ENCODE measurements at regions not wholly inside any gene's neighbourhood (a gene's known extent, or its start where the extent isn't known, plus 50 kb on each side); places are given as distances from the start of the nearest gene placed in this dataset.
"Not testable (repeated sequence)": the region's sequence is repeated elsewhere in the genome, so short reads cannot be mapped to it uniquely, and the experiment has no call there.

- peaks cover 12% of the 10 kb centered on the region; the same call in 1 of the 2 replicates for H3K9me3 ChIP-seq (ENCODE audit: insufficient read depth, low read length)
- no peaks in the 10 kb centered on the region for H3K4me1 ChIP-seq (ENCODE audit: insufficient read depth, insufficient read length)
- DNase-seq (ENCODE audit: low read depth, low spot score), result no peak
- no peaks in the 10 kb centered on the region for H3K36me3 ChIP-seq (ENCODE audit: insufficient read depth, insufficient read length, low read length)
- H3K27me3 ChIP-seq (ENCODE audit: insufficient read depth, insufficient read length), result peaks cover 1% of the 10 kb centered on the region
- TF ChIP-seq YY1 (IDR thresholded peaks at IDR 0.05; ENCODE audit: insufficient read depth, insufficient read length) (no peak), ZNF274 (IDR thresholded peaks at IDR 0.05; ENCODE audit: low read depth, low read length) (no peak), SUZ12 (IDR thresholded peaks at IDR 0.05; ENCODE audit: extremely low read depth, insufficient read depth, insufficient read length) (no peak)
- no peak overlapping the region for H3K4me3 ChIP-seq (ENCODE audit: insufficient read length, low read depth)
- H3K9ac ChIP-seq (ENCODE audit: insufficient read length, low read depth), result no peak overlapping the region
Measured at GRCh38 chr2:8611700-8612099, 70.2 kb upstream of the ID2 start.

DNA sequence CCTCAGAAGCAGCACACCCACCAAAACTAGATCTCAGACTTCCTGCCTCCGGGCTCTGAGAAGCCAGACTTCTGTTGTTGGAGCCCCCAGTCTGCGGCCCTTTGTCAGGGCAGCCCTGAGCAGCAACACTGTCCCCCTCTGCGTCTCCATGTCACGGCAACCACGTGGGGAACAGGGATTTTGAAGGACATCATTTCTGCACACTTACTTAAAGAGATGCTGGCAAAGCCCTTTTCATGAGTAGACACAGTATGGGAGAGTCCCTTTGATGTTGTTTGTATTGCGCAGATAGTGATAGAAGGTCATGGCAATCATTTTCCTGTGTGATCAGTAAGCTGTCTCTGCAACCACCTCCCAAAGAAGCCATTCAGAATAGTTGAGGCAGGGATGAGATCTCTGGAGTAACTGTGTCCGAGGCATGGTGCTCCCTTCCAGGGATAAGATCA, 69.1 kb upstream of the ID2 start:
- peaks cover 12% of the 10 kb centered on the region; the same call in 1 of the 2 replicates for H3K9me3 ChIP-seq (ENCODE audit: insufficient read depth, low read length)
- H3K36me3 ChIP-seq (ENCODE audit: insufficient read depth, insufficient read length, low read length), result no peaks in the 10 kb centered on the region
- TF ChIP-seq SUZ12 (IDR thresholded peaks at IDR 0.05; ENCODE audit: extremely low read depth, insufficient read depth, insufficient read length), result no peak
- TF ChIP-seq ZNF274 (IDR thresholded peaks at IDR 0.05; ENCODE audit: low read depth, low read length), result no peak
- no peak for TF ChIP-seq YY1 (IDR thresholded peaks at IDR 0.05; ENCODE audit: insufficient read depth, insufficient read length)
- H3K4me1 ChIP-seq (ENCODE audit: insufficient read depth, insufficient read length), result no peaks in the 10 kb centered on the region
- H3K4me3 ChIP-seq (ENCODE audit: insufficient read length, low read depth), result no peak overlapping the region
- no peak overlapping the region for H3K9ac ChIP-seq (ENCODE audit: insufficient read length, low read depth)
- H3K27me3 ChIP-seq (ENCODE audit: insufficient read depth, insufficient read length), result no peaks in the 10 kb centered on the region
- DNase-seq (ENCODE audit: low read depth, low spot score), result no peak

GRCh38 chr2:8613207-8613999, 68.5 kb upstream of the ID2 start:
- not testable (repeated sequence) for H3K27me3 ChIP-seq (ENCODE audit: insufficient read depth, insufficient read length); DNase-seq (ENCODE audit: low read depth, low spot score); H3K4me1 ChIP-seq (ENCODE audit: insufficient read depth, insufficient read length); H3K36me3 ChIP-seq (ENCODE audit: insufficient read depth, insufficient read length, low read length); H3K4me3 ChIP-seq (ENCODE audit: insufficient read length, low read depth); H3K9ac ChIP-seq (ENCODE audit: insufficient read length, low read depth)
- H3K9me3 ChIP-seq (ENCODE audit: insufficient read depth, low read length), result peaks cover 12% of the 10 kb centered on the region; the same call in 1 of the 2 replicates

DNA sequence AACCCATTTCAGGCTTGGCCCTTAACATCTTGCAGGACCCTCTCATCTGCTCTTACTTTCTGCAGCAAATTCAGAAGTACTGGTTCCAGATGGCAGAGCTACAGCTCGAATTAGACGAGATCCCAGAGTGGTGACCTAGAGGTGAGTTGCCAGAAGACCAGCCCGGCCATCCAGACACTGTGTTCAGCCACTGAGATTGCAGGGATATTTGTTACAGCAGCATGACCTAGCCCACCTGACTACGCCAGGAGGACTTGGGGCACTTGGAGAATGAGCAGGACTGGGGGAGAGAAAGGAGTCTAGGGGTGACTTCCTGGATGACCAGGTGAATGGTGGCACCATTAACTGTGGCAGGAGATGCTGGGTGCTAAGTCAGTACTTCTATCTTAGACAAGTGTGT, 67.2 kb upstream of the ID2 start:
- DNase-seq (ENCODE audit: low read depth, low spot score), result no peak
- no peak overlapping the region for H3K4me3 ChIP-seq (ENCODE audit: insufficient read length, low read depth)
- H3K27me3 ChIP-seq (ENCODE audit: insufficient read depth, insufficient read length), result no peaks in the 10 kb centered on the region
- H3K9ac ChIP-seq (ENCODE audit: insufficient read length, low read depth), result no peak overlapping the region
- TF ChIP-seq ZNF274 (IDR thresholded peaks at IDR 0.05; ENCODE audit: low read depth, low read length) (no peak), SUZ12 (IDR thresholded peaks at IDR 0.05; ENCODE audit: extremely low read depth, insufficient read depth, insufficient read length) (no peak), YY1 (IDR thresholded peaks at IDR 0.05; ENCODE audit: insufficient read depth, insufficient read length) (no peak)
- peaks cover 12% of the 10 kb centered on the region; the same call in 1 of the 2 replicates for H3K9me3 ChIP-seq (ENCODE audit: insufficient read depth, low read length)
- H3K36me3 ChIP-seq (ENCODE audit: insufficient read depth, insufficient read length, low read length), result no peaks in the 10 kb centered on the region
- no peaks in the 10 kb centered on the region for H3K4me1 ChIP-seq (ENCODE audit: insufficient read depth, insufficient read length)

- Histone ChIP-seq H3K9ac (ENCODE audit: insufficient read length, low read depth) (no peak overlapping the region), H3K4me1 (ENCODE audit: insufficient read depth, insufficient read length) (no peaks in the 10 kb centered on the region), H3K36me3 (ENCODE audit: insufficient read depth, insufficient read length, low read length) (no peaks in the 10 kb centered on the region), H3K27me3 (ENCODE audit: insufficient read depth, insufficient read length) (no peaks in the 10 kb centered on the region), H3K9me3 (ENCODE audit: insufficient read depth, low read length) (peaks cover 12% of the 10 kb centered on the region; the same call in 1 of the 2 replicates), H3K4me3 (ENCODE audit: insufficient read length, low read depth) (no peak overlapping the region)
- TF ChIP-seq ZNF274 (IDR thresholded peaks at IDR 0.05; ENCODE audit: low read depth, low read length) (no peak), SUZ12 (IDR thresholded peaks at IDR 0.05; ENCODE audit: extremely low read depth, insufficient read depth, insufficient read length) (no peak), YY1 (IDR thresholded peaks at IDR 0.05; ENCODE audit: insufficient read depth, insufficient read length) (no peak)
- DNase-seq (ENCODE audit: low read depth, low spot score), result no peak
Measured at GRCh38 chr2:8615252-8615575, 66.6 kb upstream of the ID2 start.

GRCh38 chr2:8615576-8616281, 66.1 kb upstream of the ID2 start:
- Histone ChIP-seq H3K9ac (ENCODE audit: insufficient read length, low read depth) (no peak overlapping the region), H3K4me1 (ENCODE audit: insufficient read depth, insufficient read length) (no peaks in the 10 kb centered on the region), H3K27me3 (ENCODE audit: insufficient read depth, insufficient read length) (no peaks in the 10 kb centered on the region), H3K4me3 (ENCODE audit: insufficient read length, low read depth) (no peak overlapping the region), H3K36me3 (ENCODE audit: insufficient read depth, insufficient read length, low read length) (no peaks in the 10 kb centered on the region), H3K9me3 (ENCODE audit: insufficient read depth, low read length) (peaks cover 8% of the 10 kb centered on the region; the same call in 1 of the 2 replicates)
- no peak for DNase-seq (ENCODE audit: low read depth, low spot score)
- TF ChIP-seq SUZ12 (IDR thresholded peaks at IDR 0.05; ENCODE audit: extremely low read depth, insufficient read depth, insufficient read length), result no peak
- TF ChIP-seq YY1 (IDR thresholded peaks at IDR 0.05; ENCODE audit: insufficient read depth, insufficient read length), result no peak
- no peak for TF ChIP-seq ZNF274 (IDR thresholded peaks at IDR 0.05; ENCODE audit: low read depth, low read length)

- Histone ChIP-seq H3K27me3 (ENCODE audit: insufficient read depth, insufficient read length) (no peaks in the 10 kb centered on the region), H3K4me1 (ENCODE audit: insufficient read depth, insufficient read length) (no peaks in the 10 kb centered on the region), H3K4me3 (ENCODE audit: insufficient read length, low read depth) (no peak overlapping the region), H3K36me3 (ENCODE audit: insufficient read depth, insufficient read length, low read length) (no peaks in the 10 kb centered on the region), H3K9me3 (ENCODE audit: insufficient read depth, low read length) (peaks cover 8% of the 10 kb centered on the region; the same call in 1 of the 2 replicates), H3K9ac (ENCODE audit: insufficient read length, low read depth) (no peak overlapping the region)
- no peak for TF ChIP-seq ZNF274 (IDR thresholded peaks at IDR 0.05; ENCODE audit: low read depth, low read length)
- no peak for TF ChIP-seq YY1 (IDR thresholded peaks at IDR 0.05; ENCODE audit: insufficient read depth, insufficient read length)
- no peak for TF ChIP-seq SUZ12 (IDR thresholded peaks at IDR 0.05; ENCODE audit: extremely low read depth, insufficient read depth, insufficient read length)
- DNase-seq (ENCODE audit: low read depth, low spot score), result no peak
Measured at GRCh38 chr2:8617048-8617447, 64.8 kb upstream of the ID2 start.

All from NT2/D1 (cell line).